ENCODE measurements at regions not wholly inside any gene's neighbourhood (a gene's known extent, or its start where the extent isn't known, plus 50 kb on each side); places are given as distances from the start of the nearest gene placed in this dataset.

- Histone ChIP-seq H3K27ac (no peak overlapping the region), H3K4me1 (no peaks in the 10 kb centered on the region), H3K4me3 (no peak overlapping the region), H3K27me3 (no peaks in the 10 kb centered on the region), H3K36me3 (no peaks in the 10 kb centered on the region), H3K9me3 (no peaks in the 10 kb centered on the region)
- TF ChIP-seq CTCF (IDR thresholded peaks at IDR 0.05) (no peak), POLR2A (IDR thresholded peaks at IDR 0.05) (no peak)
- no peak for DNase-seq
- intact Hi-C loops (cut with DNase I; ENCODE audit: low total_unique reads) = no loop called here
Measured at GRCh38 chr6:33935439-33936080, 131.8 kb upstream of the MLN start.

GRCh38 chr6:33934731-33935270 is 131.0 kb upstream of the MLN start:
- no peaks in the 10 kb centered on the region for H3K9me3 ChIP-seq
- H3K27me3 ChIP-seq = no peaks in the 10 kb centered on the region
- TF ChIP-seq POLR2A (IDR thresholded peaks at IDR 0.05) (no peak), CTCF (IDR thresholded peaks at IDR 0.05) (no peak)
- H3K4me3 ChIP-seq = no peak overlapping the region
- no peaks in the 10 kb centered on the region for H3K4me1 ChIP-seq
- intact Hi-C loops (cut with DNase I; ENCODE audit: low total_unique reads) = no loop called here
- no peak overlapping the region for H3K27ac ChIP-seq
- H3K36me3 ChIP-seq = no peaks in the 10 kb centered on the region
- DNase-seq = no peak

GRCh38 chr6:33933101-33933500 is 129.3 kb upstream of the MLN start:
- Histone ChIP-seq H3K27me3 (no peaks in the 10 kb centered on the region), H3K4me3 (no peak overlapping the region), H3K36me3 (no peaks in the 10 kb centered on the region), H3K9me3 (no peaks in the 10 kb centered on the region), H3K4me1 (no peaks in the 10 kb centered on the region), H3K27ac (no peak overlapping the region)
- DNase-seq = no peak
- TF ChIP-seq POLR2A (IDR thresholded peaks at IDR 0.05) (no peak), CTCF (IDR thresholded peaks at IDR 0.05) (no peak)
- intact Hi-C loops (cut with DNase I; ENCODE audit: low total_unique reads) = no loop called here

- no peak overlapping the region for H3K4me3 ChIP-seq
- no peaks in the 10 kb centered on the region for H3K9me3 ChIP-seq
- no peak overlapping the region for H3K27ac ChIP-seq
- intact Hi-C loops (cut with DNase I; ENCODE audit: low total_unique reads) = no loop called here
- DNase-seq = no peak
- H3K4me1 ChIP-seq = peaks cover 0 to 4% of the 10 kb centered on the region in 2 donors
- TF ChIP-seq CTCF (IDR thresholded peaks at IDR 0.05) = no peak
- TF ChIP-seq POLR2A (IDR thresholded peaks at IDR 0.05) = no peak
- H3K27me3 ChIP-seq = no peaks in the 10 kb centered on the region
- H3K36me3 ChIP-seq = no peaks in the 10 kb centered on the region
Measured at GRCh38 chr6:33931799-33932198, 128.0 kb upstream of the MLN start.

- no peaks in the 10 kb centered on the region for H3K36me3 ChIP-seq
- TF ChIP-seq POLR2A (IDR thresholded peaks at IDR 0.05) (no peak), CTCF (IDR thresholded peaks at IDR 0.05) (no peak)
- intact Hi-C loops (cut with DNase I; ENCODE audit: low total_unique reads) = no loop called here
- H3K4me1 ChIP-seq = peaks cover 1 to 4% of the 10 kb centered on the region in 2 donors
- H3K9me3 ChIP-seq = no peaks in the 10 kb centered on the region
- no peaks in the 10 kb centered on the region for H3K27me3 ChIP-seq
- H3K4me3 ChIP-seq = no peak overlapping the region
- no peak overlapping the region for H3K27ac ChIP-seq
- DNase-seq = no peak
Measured at GRCh38 chr6:33929575-33930288, 125.9 kb upstream of the MLN start.
